Eye (tissue), 1 donor: ENCODE measurements at regions not wholly inside any gene's neighbourhood (a gene's known extent, or its start where the extent isn't known, plus 50 kb on each side); places are given as distances from the start of the nearest gene placed in this dataset.

Experiments used
- DNase-seq: peaks from one replicate; pipeline ENCODE4 v3.0.0-alpha.2; 2015

GRCh38 chr6:11633741-11634509, 96.4 kb downstream of the TMEM170B start:
- no peak for DNase-seq

GRCh38 chr6:11634948-11635347, 97.4 kb downstream of the TMEM170B start:
- DNase-seq, result no peak

GRCh38 chr6:11636121-11636520, 98.6 kb downstream of the TMEM170B start:
- DNase-seq, result no peak

DNA sequence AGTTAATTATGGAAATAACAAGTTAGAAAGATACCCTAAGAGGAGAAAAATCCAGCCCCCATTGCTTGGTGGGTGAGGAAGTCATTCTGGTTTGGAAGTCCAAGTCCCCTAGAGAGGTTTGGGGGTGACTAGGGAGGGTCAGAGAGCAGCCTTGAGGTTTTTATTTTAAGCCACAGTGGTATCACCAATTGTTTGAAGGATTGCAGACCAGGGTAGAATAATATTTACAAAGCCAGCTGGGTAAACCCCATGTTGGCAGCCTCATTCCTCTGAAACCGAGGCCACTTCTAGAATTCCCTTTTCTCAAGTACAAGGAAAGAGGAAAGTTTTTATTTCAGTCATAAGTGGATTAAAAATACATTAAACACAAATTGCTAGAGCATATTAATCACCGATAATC, 99.7 kb downstream of the TMEM170B start:
- DNase-seq, result no peak

- DNase-seq, result no peak
Observed at GRCh38 chr6:11639376-11640235, 102.1 kb downstream of the TMEM170B start.

GRCh38 chr6:11640486-11640885, 102.9 kb downstream of the TMEM170B start:
- DNase-seq, result no peak

DNA sequence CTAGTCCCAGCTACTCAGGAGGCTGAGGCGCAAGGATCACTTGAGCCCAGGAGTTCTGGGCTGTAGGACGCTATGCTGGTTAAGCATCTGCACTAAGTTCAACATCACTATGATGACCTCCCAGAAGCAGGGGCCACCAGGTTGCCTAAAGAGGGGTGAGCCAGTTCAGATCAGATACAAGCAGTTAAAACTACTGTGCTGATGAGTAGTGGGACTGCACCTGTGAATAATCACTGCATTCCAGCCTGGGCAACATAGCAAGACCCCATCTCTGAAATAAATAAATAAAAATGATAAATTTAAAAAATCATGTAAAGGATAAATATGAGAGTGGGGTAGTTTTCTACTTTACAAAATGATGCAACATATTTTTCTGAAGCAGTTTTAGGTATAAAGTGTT, 106.5 kb downstream of the TMEM170B start:
- DNase-seq, result no peak

DNA sequence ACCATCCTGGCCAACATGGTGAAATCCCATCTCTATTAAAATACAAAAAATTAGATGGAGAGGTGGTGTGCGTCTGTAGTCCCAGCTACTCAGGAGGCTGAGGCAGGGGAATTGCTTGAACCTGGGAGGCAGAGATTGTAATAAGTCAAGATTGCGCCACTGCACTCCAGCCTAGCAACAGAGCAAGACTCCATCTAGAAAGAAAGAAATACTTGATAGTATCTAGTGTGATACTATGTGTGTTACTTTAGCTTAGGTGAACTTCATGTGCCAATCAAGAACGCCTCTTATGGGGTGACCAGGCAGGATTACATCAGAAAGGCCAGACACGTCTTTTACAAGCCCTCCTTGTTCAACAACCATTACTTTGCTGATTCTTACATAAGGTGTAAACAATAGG, 107.1 kb downstream of the TMEM170B start:
- no peak for DNase-seq

GRCh38 chr6:11645016-11645415, 107.5 kb downstream of the TMEM170B start:
- DNase-seq, result no peak

GRCh38 chr6:11648436-11648775, 110.9 kb downstream of the TMEM170B start:
- DNase-seq, result no peak

DNA sequence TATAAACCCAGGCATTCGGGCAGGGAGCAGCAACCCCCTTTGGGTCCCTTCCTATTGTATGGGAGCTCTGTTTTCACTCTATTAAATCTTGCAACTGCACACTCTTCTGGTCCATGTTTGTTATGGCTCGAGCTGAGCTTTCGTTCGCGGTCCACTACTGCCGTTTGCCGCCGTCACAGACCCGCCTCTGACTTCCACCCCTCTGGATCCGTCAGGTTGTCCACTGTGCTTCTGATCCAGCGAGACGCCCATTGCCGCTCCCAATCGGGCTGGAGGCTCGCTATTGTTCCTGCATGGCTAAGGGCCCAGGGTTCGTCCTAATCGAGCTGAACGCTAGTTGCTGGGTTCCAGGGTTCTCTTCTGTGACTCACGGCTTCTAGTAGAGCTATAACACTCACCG, 111.3 kb downstream of the TMEM170B start:
- DNase-seq, result no peak

DNA sequence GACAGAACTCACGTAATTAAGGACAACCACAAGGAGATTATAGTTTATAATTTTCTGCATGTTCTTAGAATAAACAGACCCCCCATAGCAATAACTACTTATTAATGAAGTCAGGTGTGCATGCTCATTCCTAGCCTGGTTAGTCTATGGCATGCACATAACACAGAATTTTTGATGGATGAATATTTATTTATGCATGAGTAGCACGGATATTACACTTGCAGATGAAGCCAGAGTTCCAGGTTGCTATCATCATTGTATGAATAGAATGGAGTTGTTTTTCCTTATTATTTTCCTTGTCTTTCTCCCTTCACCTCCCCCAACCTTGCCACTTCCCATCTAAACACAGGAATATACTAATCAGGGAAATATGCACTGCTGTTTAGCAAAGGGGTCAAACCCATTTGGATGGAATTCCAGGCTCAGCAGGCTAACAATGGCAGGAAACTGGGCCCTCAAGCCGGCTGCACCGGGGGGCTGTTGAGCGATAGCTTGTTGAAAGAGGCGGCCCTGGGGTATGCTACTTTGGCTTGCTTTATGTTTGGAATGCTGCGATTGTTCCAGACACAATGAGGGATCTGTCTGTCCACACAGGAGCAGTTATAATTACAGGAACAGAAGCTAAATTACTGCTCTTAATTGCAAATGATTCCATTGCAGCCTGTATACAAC, 112.6 kb downstream of the TMEM170B start:
- DNase-seq, result peak; percentile 84

DNA sequence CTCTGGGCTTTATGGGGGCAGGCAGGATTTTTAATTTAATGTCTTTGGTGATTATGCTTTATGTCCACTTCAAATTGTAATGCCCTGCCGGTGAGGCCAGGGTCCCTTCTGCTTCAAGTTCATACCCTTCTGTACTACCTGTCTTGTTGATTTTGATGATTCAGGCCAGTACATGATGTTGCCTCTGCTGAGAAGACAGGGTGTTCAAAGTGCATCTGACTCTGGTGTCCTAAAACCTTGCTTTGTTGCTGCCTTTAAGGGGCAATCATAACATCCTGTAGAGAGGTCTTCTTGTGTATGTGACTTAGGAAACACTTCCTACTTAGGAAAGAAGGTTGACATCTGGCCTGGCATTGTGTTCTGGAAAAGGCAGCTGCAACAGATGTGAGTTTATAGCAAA, 113.2 kb downstream of the TMEM170B start:
- no peak for DNase-seq

DNA sequence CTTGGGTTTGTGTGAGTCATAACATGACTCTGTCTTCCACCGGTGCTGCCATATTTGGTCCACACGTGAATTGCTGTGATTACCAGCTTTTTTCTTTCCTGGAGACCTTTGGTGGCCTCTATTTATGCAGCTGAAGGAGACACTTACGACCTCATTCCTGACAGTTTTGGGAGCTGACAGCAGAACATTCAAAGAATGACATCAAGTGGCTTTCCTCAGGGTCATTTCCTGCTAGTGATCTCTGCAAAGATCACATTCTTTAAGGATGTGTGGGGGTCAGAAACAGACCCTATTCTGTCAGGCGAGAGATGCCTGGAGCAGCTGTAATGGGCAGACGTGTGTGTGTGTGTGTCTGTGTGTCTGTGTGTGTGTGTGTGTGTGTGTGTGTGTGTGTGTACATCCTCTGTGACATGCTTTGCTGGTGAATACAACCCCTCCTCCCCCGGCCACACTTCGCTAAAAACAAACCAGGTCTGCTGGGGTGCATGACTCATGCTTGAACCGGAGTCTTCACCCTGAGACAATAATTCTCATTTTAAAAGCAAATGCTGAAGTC, 115.6 kb downstream of the TMEM170B start:
- DNase-seq, result peak; percentile 46

DNA sequence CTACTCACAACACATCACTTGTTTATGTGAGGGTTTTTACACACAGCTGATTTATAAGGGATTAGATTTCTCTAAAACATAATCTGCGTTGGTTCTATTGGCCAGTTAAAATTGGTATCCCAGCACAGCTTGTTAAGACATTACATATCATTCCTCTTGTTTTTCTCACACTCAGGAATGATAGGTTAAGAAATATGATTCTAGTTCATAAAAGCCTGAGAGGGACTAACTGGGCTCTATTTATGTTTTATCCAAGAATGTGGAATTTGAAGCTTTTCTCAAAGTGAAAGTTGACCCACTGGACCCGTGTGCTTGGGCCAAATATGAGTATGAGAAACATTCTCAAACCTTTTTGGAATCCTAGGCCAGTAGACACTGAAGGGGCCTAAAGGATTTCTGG, 117.3 kb downstream of the TMEM170B start:
- peak; percentile 40 for DNase-seq

GRCh38 chr6:11656491-11656890, 118.9 kb downstream of the TMEM170B start:
- peak; percentile 80 for DNase-seq

DNA sequence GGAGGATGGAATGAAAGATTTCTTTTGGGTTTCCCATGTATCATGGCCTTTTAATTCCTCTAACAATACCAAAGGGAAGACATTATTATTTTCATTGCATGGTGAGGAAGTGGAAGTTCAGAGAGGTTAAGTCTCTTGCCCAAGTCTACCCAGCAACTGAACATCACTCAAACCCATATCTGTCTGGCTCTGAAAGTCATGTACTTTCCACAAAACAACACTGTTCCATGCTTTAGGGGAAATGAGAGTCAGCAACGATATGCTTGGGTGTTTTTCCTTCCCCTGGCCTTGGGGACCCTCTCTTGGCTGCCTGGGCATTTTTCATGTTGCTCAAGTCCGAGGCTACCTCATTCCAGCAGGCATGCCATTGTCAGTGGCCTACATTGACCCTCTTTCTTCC, 118.8 kb downstream of the ADTRP start:
- no peak for DNase-seq

- no peak for DNase-seq
Observed at GRCh38 chr6:11662323-11662722, 116.3 kb downstream of the ADTRP start.

DNA sequence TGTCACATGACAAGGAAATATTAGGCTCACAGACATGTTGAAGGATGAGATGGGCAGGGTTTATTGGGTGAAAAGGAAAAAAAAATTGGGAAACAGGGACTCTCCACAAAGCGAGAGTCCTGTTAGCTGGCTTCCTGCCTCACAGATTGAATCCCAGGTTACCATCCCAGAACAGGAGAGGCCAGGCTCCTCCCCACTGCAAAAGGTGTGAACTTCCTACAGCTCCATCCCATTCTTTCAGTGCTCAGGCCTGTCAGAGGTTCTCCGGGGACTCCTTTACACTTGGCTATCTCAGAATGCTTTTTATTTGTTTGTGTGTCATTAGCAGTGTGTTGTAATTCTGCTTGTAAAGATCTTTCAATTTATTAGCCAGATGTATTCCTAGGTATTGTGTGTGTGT, 115.1 kb downstream of the ADTRP start:
- no peak for DNase-seq
